Activated CD4-positive, alpha-beta T cell treated with anti-CD3 and anti-CD28 coated beads, Interleukin-2, amount 10 ng/mL, durations not matched to agents 7 days and 5 days (primary cell): ENCODE measurements at regions not wholly inside any gene's neighbourhood (a gene's known extent, or its start where the extent isn't known, plus 50 kb on each side); places are given as distances from the start of the nearest gene placed in this dataset.
A peak's percentile ranks its signal among the peaks of the same experiment; 100 is the strongest.
"Not testable (repeated sequence)": the region's sequence is repeated elsewhere in the genome, so short reads cannot be mapped to it uniquely, and the experiment has no call there.

Experiments
- CTCF ChIA-PET: fragments of 350-600 bp; sonication (Branson Sonifier 250); formaldehyde crosslinking; loops from one replicate; lab custom pipeline; 2021; ENCODE audit warnings: antibody characterized with exemption; lab: Charles Lee
- POLR2A ChIA-PET: fragments of 350-600 bp; sonication (Branson Sonifier 250); formaldehyde crosslinking; loops from one replicate; lab custom pipeline; 2021; ENCODE audit warnings: antibody characterized with exemption; lab: Charles Lee
- DNase-seq: peaks from one replicate; pipeline ENCODE4 v3.0.0-alpha.2; 2020
- H3K27ac Mint-ChIP-seq: one replicate; pipeline ENCODE4 v1.8.0; 2021; ENCODE audit warnings: mild to moderate bottlenecking, moderate library complexity, mixed read lengths
- H3K27me3 Mint-ChIP-seq: one replicate; pipeline ENCODE4 v1.8.0; 2021; ENCODE audit warnings: mixed read lengths
- H3K36me3 Mint-ChIP-seq: one replicate; pipeline ENCODE4 v1.8.0; 2021; ENCODE audit warnings: low read depth, mixed read lengths
- H3K4me1 Mint-ChIP-seq: one replicate; pipeline ENCODE4 v1.8.0; 2021; ENCODE audit warnings: mixed read lengths
- H3K4me3 Mint-ChIP-seq: one replicate; pipeline ENCODE4 v1.8.0; 2021; ENCODE audit warnings: mild to moderate bottlenecking, moderate library complexity, mixed read lengths
- H3K9me3 Mint-ChIP-seq: one replicate; pipeline ENCODE4 v1.8.0; 2021; ENCODE audit warnings: mixed read lengths

DNA sequence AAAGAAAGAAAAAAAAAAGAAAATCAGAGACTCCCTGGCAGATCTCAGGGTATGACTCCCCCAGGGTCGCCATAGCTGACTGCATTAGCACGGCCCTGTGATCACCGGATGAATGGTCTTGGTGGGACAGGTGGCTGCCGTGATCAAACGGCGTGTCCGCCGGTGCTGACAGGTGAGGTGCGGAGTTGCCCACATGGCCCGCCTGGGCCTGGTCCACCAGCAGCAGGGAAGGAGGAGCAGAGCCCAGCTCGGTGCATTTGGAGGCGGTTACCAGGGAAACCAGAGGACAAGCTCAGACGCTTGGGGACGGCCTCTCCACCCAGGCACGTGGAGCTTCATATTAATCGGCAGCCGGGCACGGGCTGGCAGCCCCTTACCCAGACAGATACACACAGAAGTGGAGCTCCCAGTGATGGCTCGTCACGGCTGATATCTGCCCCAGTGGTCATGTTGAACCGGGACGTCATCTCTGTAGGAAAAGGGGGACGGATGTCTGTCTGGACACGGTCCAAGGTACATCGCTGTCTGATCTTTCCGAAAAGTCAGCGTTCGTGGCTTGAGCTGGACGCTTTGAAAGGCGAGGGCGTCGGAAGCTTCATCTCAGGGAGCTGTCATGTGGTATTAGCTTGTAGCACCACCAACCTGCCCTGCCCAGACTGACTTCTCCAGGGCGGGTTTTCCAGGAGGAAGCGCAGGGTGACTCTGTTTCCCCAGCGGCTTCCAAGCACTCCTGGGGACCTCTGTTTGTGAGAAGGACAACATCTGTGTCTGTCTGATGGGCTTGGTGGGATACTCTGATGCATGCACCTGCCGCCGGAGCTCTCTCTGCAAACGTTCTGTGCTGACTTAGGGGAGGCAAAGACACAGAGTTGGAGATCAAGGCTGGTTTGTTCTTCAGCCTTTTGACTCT lies 180.7 kb downstream of the CRLF2 start:
- DNase-seq = no peak
- H3K4me3 Mint-ChIP-seq = no peak overlapping the region
- CTCF ChIA-PET = no interaction called here
- POLR2A ChIA-PET = no interaction called here
- peaks cover 3% of the 10 kb centered on the region for H3K9me3 Mint-ChIP-seq
- H3K27ac Mint-ChIP-seq = no peak overlapping the region
- H3K36me3 Mint-ChIP-seq = no peaks in the 10 kb centered on the region
- H3K4me1 Mint-ChIP-seq = peaks cover 12% of the 10 kb centered on the region
- H3K27me3 Mint-ChIP-seq = peaks cover 5% of the 10 kb centered on the region

DNA sequence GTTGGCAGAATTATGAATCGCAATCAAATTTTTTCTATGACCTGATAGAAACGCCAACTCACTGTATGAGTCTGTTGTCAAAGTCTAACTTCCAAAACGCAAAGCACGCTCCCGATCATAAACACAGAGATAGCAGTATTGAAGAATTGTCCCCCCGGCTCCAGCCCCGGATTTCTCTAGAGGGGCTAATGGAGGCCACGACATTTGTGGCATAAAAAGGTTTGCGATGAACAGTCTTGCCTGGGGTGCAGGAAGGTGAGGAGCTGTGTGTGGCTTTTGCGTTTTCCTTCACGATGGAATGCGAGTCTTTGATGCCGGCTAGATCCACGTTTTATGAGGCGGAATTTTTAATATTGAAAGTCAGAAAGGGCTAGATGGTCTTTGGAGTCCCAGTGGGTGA lies 183.0 kb downstream of the CRLF2 start:
- H3K27ac Mint-ChIP-seq = no peak overlapping the region
- peaks cover 19% of the 10 kb centered on the region for H3K4me1 Mint-ChIP-seq

DNA sequence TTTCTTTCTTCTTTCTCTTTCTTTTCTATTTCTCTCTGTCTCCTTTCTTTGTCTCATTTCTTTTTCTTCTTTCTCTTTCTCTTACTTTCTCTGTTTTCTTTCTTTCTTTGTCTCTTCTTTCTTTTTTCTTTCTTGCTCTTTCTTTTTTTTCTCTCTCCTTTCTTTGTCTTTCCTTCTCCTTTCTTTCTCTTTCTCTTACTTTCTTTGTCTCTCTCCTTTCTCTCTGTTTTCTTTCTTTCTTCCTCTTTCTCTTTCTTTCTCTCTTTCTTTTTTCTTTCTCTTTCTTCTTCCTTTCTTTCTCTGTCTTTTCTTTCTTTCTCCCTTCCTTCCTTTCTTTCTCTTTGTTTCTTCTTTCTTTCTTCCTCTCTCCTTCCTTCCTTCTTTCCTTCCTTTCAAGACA lies 184.8 kb downstream of the CRLF2 start:
- DNase-seq = no peak
- POLR2A ChIA-PET = no interaction called here
- peaks cover 5% of the 10 kb centered on the region for H3K27me3 Mint-ChIP-seq
- CTCF ChIA-PET = no interaction called here
- no peaks in the 10 kb centered on the region for H3K36me3 Mint-ChIP-seq
- peak overlapping the region; percentile 58 for H3K4me3 Mint-ChIP-seq
- no peaks in the 10 kb centered on the region for H3K9me3 Mint-ChIP-seq
- H3K4me1 Mint-ChIP-seq = peaks cover 19% of the 10 kb centered on the region
- H3K27ac Mint-ChIP-seq = peak overlapping the region; percentile 63

More for the DNA sequence above, 183.0 kb downstream of the CRLF2 start:
- POLR2A ChIA-PET = no interaction called here
- H3K9me3 Mint-ChIP-seq = peaks cover 3% of the 10 kb centered on the region
- H3K4me3 Mint-ChIP-seq = no peak overlapping the region
- CTCF ChIA-PET = no interaction called here
- peaks cover 5% of the 10 kb centered on the region for H3K27me3 Mint-ChIP-seq
- H3K36me3 Mint-ChIP-seq = no peaks in the 10 kb centered on the region
- no peak for DNase-seq

DNA sequence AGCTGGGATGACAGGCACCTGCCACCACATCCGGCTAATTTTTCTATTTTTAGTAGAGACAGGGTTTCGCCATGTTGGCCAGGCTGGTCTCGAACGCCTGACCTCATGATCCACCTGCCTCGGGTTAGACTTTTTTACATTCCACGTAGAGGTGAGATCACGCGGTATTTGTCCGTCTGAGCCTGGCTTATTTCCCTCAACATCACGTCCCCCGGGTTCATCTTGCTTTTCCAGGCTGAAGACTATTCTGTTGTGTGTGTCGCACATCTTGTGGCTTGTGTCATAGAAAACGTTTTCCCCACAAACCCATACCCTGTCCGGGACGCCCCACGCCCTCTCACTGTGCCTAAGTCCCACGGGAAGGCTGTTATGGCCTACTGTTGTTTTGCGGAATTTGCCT lies 185.3 kb downstream of the CRLF2 start:
- Mint-ChIP-seq H3K9me3 (no peaks in the 10 kb centered on the region), H3K36me3 (no peaks in the 10 kb centered on the region), H3K27ac (peak overlapping the region; percentile 34), H3K4me3 (peak overlapping the region; percentile 58), H3K4me1 (peaks cover 19% of the 10 kb centered on the region), H3K27me3 (peaks cover 5% of the 10 kb centered on the region)
- ChIA-PET POLR2A (no interaction called here), CTCF (no interaction called here)
- no peak for DNase-seq

DNA sequence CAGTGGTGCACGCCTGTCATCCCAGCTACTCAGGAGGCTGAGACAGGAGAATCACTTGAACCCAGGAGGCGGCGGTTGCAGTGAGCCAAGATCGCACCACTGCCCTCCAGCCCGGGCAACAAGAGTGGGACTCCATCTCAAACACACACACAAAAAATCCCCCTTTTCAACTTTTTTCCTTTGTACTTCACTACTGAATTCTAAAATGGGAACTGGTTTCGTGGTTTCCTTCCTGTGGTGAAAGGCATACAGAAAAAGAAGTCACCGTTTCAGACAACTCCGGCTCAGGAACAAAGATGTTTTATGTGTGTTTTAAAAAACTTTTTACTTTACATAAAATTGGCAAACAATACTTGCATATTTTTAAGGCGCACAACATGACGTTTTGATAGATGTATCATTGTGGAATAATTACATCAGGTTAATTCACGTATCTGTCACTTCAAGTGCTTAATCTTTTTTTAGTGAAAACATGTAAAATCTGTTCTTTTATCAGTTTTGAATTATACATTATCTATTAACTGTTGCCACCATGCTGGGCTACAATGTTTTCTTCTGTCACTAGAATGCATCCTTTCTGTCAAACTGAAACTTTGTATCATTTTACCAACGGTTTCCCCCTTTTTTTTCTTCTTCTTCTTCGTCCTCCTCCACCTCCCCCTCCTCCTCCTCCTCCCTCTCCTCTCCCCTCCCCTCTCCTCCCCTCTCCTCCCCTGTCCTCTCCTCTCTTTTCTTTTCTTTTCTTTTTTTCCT lies 186.0 kb downstream of the CRLF2 start:
- peak; percentile 17 for DNase-seq
- H3K4me3 Mint-ChIP-seq = peak overlapping the region; percentile 58
- ChIA-PET CTCF (no interaction called here), POLR2A (no interaction called here)
- peaks cover 19% of the 10 kb centered on the region for H3K4me1 Mint-ChIP-seq
- peak overlapping the region; percentile 60 for H3K27ac Mint-ChIP-seq
- no peaks in the 10 kb centered on the region for H3K36me3 Mint-ChIP-seq
- H3K9me3 Mint-ChIP-seq = no peaks in the 10 kb centered on the region
- peaks cover 5% of the 10 kb centered on the region for H3K27me3 Mint-ChIP-seq

DNA sequence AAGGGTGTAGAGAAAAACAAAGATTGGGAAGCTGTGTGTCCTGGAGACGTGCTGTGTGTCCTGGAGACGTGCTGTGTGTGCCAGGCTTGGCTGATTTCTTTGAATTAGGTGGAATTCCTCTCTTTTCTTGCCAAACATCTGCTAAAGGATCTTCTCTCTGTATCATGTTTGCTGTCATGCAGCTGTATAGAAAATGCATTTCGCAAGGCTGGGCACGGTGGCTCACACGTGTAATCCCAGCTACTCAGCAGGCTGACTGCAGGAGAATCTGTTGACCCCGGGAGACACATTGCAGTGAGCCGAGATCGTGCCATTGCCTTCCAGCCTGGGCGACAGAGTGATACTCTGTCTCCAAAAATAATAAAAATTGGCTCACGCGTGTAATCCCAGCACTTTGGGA lies 187.0 kb downstream of the CRLF2 start:
- Mint-ChIP-seq H3K27me3 (peaks cover 5% of the 10 kb centered on the region), H3K27ac (no peak overlapping the region), H3K4me1 (peaks cover 19% of the 10 kb centered on the region), H3K9me3 (no peaks in the 10 kb centered on the region), H3K4me3 (no peak overlapping the region), H3K36me3 (no peaks in the 10 kb centered on the region)
- CTCF ChIA-PET = no interaction called here
- POLR2A ChIA-PET = no interaction called here
- DNase-seq = no peak

DNA sequence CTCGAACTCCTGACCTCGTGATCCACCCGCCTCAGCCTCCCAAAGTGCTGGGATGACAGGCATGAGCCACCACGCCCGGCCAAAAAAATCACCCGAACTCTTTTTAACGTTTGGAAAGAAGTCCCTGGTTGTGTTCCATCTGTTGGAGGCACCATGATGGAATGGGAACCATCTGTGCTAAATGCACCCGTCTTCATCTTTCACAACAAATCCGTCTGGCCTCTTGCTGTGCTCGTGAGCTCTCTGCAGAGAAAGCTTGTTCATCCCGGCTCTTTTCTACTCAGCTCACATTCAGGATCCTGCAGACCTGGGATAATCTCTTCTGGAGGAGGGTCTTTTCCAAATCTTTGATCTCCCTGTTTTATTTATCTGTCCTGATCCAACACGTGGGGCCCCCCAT lies 188.8 kb downstream of the CRLF2 start:
- POLR2A ChIA-PET = no interaction called here

DNA sequence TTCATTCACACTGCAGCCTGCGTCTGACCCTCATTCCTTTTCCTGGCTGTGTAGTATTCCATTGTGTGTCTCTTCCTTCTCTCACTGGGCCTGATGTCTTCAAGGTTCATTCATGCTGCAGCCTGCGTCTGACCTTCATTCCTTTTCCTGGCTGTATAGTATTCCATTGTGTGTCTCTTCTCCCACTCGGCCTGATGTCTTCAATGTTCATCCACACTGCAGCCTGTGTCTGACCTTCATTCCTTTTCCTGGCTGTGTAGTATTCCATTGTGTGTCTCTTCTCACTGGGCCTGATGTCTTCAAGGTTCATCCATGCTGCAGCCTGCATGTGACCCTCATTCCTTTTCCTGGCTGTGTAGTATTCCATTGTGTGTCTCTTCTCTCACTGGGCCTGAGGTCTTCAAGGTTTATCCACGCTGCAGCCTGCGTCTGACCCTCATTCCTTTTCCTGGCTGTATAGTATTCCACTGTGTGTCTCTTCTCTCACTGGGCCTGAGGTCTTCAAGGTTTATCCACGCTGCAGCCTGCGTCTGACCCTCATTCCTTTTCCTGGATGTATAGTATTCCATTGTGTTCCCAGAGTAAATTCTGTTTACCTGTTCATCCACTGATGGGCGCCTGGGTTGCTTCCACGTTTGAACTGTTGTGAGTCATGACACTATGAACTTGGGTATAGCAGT lies 191.0 kb downstream of the CRLF2 start:
- CTCF ChIA-PET, H3K9me3 Mint-ChIP-seq, H3K4me1 Mint-ChIP-seq: not testable (repeated sequence)

More for the DNA sequence above, 188.8 kb downstream of the CRLF2 start:
- Mint-ChIP-seq H3K27me3 (peaks cover 5% of the 10 kb centered on the region), H3K4me3 (no peak overlapping the region), H3K27ac (no peak overlapping the region), H3K36me3 (no peaks in the 10 kb centered on the region), H3K4me1 (peaks cover 19% of the 10 kb centered on the region), H3K9me3 (no peaks in the 10 kb centered on the region)
- DNase-seq = no peak
- CTCF ChIA-PET = no interaction called here

DNA sequence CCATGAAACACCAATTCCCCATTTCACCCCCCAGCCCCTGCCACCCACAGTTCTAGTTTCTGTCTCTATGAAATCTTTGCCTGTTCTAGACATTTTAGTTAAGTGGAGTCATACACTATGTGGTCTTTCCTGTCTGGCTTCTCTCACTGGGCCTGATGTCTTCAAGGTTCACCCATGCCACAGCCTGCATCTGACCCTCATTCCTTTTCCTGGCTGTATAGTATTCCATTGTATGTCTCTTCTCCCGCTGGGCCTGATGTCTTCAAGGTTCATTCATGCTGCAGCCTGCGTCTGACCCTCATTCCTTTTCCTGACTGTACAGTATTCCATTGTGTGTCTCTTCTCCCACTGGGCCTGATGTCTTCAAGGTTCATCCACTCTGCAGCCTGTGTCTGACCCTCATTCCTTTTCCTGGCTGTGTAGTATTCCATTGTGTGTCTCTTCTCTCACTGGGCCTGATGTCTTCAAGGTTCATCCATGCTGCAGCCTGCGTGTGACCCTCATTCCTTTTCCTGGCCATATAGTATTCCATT lies 191.7 kb downstream of the CRLF2 start:
- Mint-ChIP-seq H3K36me3 (no peaks in the 10 kb centered on the region), H3K9me3 (no peaks in the 10 kb centered on the region), H3K4me1 (no peaks in the 10 kb centered on the region), H3K4me3 (no peak overlapping the region), H3K27ac (no peak overlapping the region), H3K27me3 (no peaks in the 10 kb centered on the region)
- POLR2A ChIA-PET = no interaction called here
- CTCF ChIA-PET = no interaction called here
- no peak for DNase-seq

More for the DNA sequence above, 191.0 kb downstream of the CRLF2 start:
- POLR2A ChIA-PET, H3K27me3 Mint-ChIP-seq, DNase-seq, H3K36me3 Mint-ChIP-seq, H3K4me3 Mint-ChIP-seq, H3K27ac Mint-ChIP-seq: not testable (repeated sequence)

DNA sequence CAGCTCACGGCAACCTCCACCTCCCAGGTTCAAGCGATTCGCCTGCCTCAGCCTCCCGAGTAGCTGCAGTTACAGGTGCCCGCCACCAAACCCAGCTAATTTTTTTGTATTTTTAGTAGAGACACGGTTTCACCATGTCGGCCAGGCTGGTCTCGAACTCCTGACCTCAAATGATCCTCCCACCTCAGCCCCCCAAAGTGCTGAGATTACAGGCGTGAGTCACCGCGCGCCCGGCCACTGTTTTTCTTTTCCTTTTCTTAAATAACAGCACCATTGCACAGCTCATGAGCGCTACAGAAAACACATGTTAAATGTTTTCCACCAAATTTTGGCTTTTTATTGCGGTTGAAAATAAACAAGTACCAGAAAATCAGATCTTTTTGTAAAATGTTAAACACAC lies 195.5 kb downstream of the CRLF2 start:
- DNase-seq, CTCF ChIA-PET, H3K27ac Mint-ChIP-seq, POLR2A ChIA-PET, H3K4me1 Mint-ChIP-seq, H3K9me3 Mint-ChIP-seq, H3K27me3 Mint-ChIP-seq, H3K4me3 Mint-ChIP-seq, H3K36me3 Mint-ChIP-seq: not testable (repeated sequence)

DNA sequence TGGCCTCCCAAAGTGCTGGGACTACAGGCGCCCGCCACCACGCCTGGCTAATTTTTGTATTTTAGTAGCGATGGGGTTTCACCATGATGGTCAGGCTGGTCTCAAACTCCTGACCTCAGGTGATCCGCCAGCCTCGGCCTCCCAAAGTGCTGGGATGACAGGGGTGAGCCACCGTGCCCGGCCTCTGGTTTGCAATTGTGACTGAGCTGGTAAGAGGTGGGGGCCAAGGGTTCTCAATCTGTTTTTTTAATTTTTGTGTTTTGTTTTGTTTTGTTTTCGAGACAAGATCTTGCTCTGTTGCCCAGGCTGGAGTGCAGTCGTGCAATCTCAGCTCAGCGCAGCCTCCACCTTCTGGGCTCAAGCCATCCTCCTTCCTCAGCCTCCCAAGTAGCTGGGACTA lies 196.2 kb downstream of the CRLF2 start:
- H3K27ac Mint-ChIP-seq, POLR2A ChIA-PET, H3K27me3 Mint-ChIP-seq, H3K4me3 Mint-ChIP-seq, H3K9me3 Mint-ChIP-seq, CTCF ChIA-PET, H3K4me1 Mint-ChIP-seq, H3K36me3 Mint-ChIP-seq, DNase-seq: not testable (repeated sequence)

DNA sequence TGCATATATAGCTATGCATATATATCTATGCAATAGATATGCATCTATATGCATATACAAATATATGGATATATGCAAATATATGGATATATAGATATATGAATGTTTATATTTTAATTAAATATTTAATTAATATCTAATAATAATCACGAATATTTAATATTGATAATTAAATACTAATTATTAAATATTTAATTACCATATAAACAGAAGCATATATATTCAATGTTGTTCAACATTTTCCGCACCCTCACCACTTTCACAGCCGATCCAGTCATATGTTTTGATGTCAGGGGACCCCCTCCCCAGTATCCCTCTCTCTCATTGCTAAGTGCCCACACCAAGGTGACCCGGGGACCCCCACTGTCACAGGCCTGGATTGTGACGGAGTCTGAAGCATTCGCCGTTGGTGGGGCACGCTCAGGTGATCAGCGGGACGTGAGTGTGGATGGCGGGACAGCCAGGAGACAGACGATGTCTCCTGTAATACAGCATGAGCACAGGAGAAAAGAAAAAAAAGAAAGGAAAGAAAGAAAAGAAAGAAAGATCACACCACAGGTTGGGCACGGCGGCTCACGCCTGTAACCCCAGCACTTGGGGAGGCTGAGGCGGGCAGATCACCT lies 199.7 kb downstream of the CRLF2 start:
- H3K4me1 Mint-ChIP-seq = no peaks in the 10 kb centered on the region
- ChIA-PET CTCF (no interaction called here), POLR2A (no interaction called here)
- H3K27me3 Mint-ChIP-seq = no peaks in the 10 kb centered on the region
- peak overlapping the region; percentile 20 for H3K4me3 Mint-ChIP-seq
- H3K36me3 Mint-ChIP-seq = no peaks in the 10 kb centered on the region
- H3K27ac Mint-ChIP-seq = no peak overlapping the region
- H3K9me3 Mint-ChIP-seq = no peaks in the 10 kb centered on the region
- DNase-seq = peak; percentile 18
